Large intestine (tissue), 3 donors: ENCODE measurements at regions not wholly inside any gene's neighbourhood (a gene's known extent, or its start where the extent isn't known, plus 50 kb on each side); places are given as distances from the start of the nearest gene placed in this dataset.

Experiments
- DNase-seq, 2 donors: peaks; one replicate each; pipeline versions ENCODE4 v3.0.0 to v3.0.0-alpha.2; 2013
- H3K27ac ChIP-seq: one replicate; pipeline ENCODE4 v1.5.1; 2013; ENCODE audit warnings: low read length
- H3K27me3 ChIP-seq: 2 replicates; pipeline ENCODE4 v1.6.1; 2013; ENCODE audit warnings: low read length; ENCODE audit not compliant: control insufficient read depth, insufficient read depth
- H3K36me3 ChIP-seq: 2 replicates; pipeline ENCODE4 v1.6.1; 2013; ENCODE audit warnings: low read length; ENCODE audit not compliant: control insufficient read depth, insufficient read depth
- H3K4me1 ChIP-seq: one replicate; pipeline ENCODE4 v1.6.1; 2013; ENCODE audit warnings: low read length; ENCODE audit not compliant: control insufficient read depth, insufficient read depth
- H3K4me3 ChIP-seq: one replicate; pipeline ENCODE4 v1.5.1; 2013; ENCODE audit warnings: low read length
- H3K9me3 ChIP-seq: one replicate; pipeline ENCODE4 v1.6.1; 2013; ENCODE audit warnings: mild to moderate bottlenecking, low read depth, low read length, moderate library complexity; ENCODE audit not compliant: control insufficient read depth
- WGBS: methylation state at CpG from one replicate; pipeline ENCODE4 v1.1.5; 2013; ENCODE audit warnings: low lambda C conversion rate; ENCODE audit not compliant: insufficient coverage; 5-methylcytosine and 5-hydroxymethylcytosine counted together

DNA sequence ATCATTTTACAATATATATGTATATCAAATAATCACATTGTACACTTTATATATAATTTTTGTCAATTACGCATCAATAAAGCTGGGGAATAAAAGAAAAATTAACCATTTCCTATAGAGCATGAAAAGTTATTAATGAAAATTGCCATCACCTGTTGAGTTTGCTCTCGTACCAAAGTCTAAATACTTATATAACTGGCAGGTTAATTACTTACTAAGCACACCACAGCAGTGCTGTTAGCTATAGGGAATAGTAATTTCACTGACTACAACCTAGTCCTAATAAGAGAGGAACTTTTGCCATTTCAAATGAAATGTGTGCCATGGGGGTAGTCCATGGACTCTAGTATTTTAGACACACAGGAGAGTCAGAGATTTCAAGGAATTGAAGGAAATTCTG is 176.9 kb upstream of the COL1A2 start:
- H3K4me3 ChIP-seq, result no peak overlapping the region
- H3K9me3 ChIP-seq, result no peaks in the 10 kb centered on the region
- H3K4me1 ChIP-seq, result peaks cover 18% of the 10 kb centered on the region
- H3K27me3 ChIP-seq, result no peaks in the 10 kb centered on the region
- peak overlapping the region; percentile 44 for H3K27ac ChIP-seq
- H3K36me3 ChIP-seq, result no peaks in the 10 kb centered on the region
- WGBS, result 40% methylated on average over 1 of the region's 2 CpGs
- peak in 1 of 2 donors; percentile 66 for DNase-seq

DNA sequence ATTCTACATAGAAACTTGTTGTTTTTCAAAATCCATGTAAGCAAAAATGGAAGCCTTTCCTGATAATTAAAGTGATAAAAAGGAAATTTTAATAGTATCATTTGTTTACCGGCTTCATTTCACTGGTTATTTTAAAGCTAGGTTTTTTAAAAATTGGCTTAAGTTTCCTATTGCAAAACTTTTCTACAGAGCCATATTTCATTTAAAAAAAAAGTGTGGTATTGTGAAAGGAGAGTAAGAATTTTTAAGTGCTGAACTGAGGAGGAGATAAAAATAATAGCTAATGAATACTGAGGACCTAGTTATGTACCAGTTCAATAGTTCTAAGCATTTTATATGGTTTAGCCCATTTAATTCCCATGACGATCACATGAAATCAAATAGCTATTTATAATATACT is 172.2 kb upstream of the COL1A2 start:
- peaks cover 6% of the 10 kb centered on the region for H3K4me1 ChIP-seq
- whole genome bisulfite sequencing, result 100% methylated on average over 2 of the region's 2 CpGs
- no peak overlapping the region for H3K4me3 ChIP-seq
- no peak for DNase-seq
- H3K27me3 ChIP-seq, result no peaks in the 10 kb centered on the region
- H3K27ac ChIP-seq, result no peak overlapping the region
- H3K36me3 ChIP-seq, result no peaks in the 10 kb centered on the region
- H3K9me3 ChIP-seq, result no peaks in the 10 kb centered on the region

- no peaks in the 10 kb centered on the region for H3K27me3 ChIP-seq
- H3K27ac ChIP-seq, result no peak overlapping the region
- DNase-seq, result peak in 1 of 2 donors; percentile 17
- H3K36me3 ChIP-seq, result no peaks in the 10 kb centered on the region
- peaks cover 4% of the 10 kb centered on the region for H3K4me1 ChIP-seq
- no peaks in the 10 kb centered on the region for H3K9me3 ChIP-seq
- no peak overlapping the region for H3K4me3 ChIP-seq
- whole genome bisulfite sequencing, result no CpG with 5 or more reads among the region's 6 CpGs
These were observed 171.2 kb upstream of the COL1A2 start for GRCh38 chr7:94223375-94224084.

DNA sequence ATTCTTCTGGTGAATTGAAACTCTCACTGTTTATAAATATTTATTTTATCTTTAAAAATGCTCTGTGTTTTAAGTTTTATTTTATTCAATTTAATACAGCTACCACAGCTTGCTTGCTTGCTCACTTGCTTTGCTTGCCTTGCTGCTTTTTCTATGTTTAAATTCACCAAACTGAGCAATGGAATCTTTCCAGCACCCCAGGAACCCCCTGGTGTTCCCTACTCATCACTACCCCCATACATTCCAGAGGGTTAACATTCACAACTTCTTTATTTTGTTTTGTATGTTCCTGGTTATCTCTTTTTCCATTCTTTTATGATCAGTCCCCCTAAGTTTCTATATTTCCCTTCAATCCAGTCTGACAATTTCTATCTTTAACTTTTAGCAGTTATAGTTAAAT is 166.5 kb upstream of the COL1A2 start:
- no peak for DNase-seq
- no peaks in the 10 kb centered on the region for H3K36me3 ChIP-seq
- no peaks in the 10 kb centered on the region for H3K9me3 ChIP-seq
- H3K4me3 ChIP-seq, result no peak overlapping the region
- no peak overlapping the region for H3K27ac ChIP-seq
- no peaks in the 10 kb centered on the region for H3K27me3 ChIP-seq
- H3K4me1 ChIP-seq, result no peaks in the 10 kb centered on the region

DNA sequence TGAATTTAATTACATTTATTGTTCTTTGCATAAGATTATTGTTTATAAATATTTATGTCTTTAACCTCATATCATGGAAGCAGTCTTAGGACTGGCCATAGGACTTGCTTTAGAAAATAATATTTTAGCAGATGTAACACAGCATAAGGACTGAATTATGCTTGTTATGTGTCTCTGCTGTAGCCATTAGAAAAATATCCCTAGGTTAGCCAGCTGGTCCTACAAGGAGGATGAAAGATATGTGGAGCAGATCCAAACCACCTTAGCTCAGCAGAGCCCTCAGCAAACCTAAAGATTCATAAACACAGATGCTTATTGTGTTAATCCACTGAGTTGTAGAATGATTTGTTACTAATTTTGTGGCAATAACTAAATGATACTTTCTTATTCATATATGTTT is 166.0 kb upstream of the COL1A2 start:
- no peak overlapping the region for H3K4me3 ChIP-seq
- no peaks in the 10 kb centered on the region for H3K27me3 ChIP-seq
- no peaks in the 10 kb centered on the region for H3K4me1 ChIP-seq
- DNase-seq, result no peak
- H3K9me3 ChIP-seq, result no peaks in the 10 kb centered on the region
- no peaks in the 10 kb centered on the region for H3K36me3 ChIP-seq
- H3K27ac ChIP-seq, result no peak overlapping the region

GRCh38 chr7:94231305-94231704 is 163.4 kb upstream of the COL1A2 start:
- WGBS, result 100% methylated on average over 1 of the region's 2 CpGs
- DNase-seq, result no peak
- no peak overlapping the region for H3K4me3 ChIP-seq
- no peaks in the 10 kb centered on the region for H3K27me3 ChIP-seq
- no peaks in the 10 kb centered on the region for H3K36me3 ChIP-seq
- H3K27ac ChIP-seq, result no peak overlapping the region
- H3K4me1 ChIP-seq, result no peaks in the 10 kb centered on the region
- H3K9me3 ChIP-seq, result no peaks in the 10 kb centered on the region

GRCh38 chr7:94236960-94237359 is 157.7 kb upstream of the COL1A2 start:
- no peaks in the 10 kb centered on the region for H3K9me3 ChIP-seq
- H3K4me1 ChIP-seq, result no peaks in the 10 kb centered on the region
- no peaks in the 10 kb centered on the region for H3K36me3 ChIP-seq
- no CpG with 5 or more reads among the region's 2 CpGs for WGBS
- no peak overlapping the region for H3K4me3 ChIP-seq
- no peaks in the 10 kb centered on the region for H3K27me3 ChIP-seq
- no peak overlapping the region for H3K27ac ChIP-seq
- DNase-seq, result no peak

DNA sequence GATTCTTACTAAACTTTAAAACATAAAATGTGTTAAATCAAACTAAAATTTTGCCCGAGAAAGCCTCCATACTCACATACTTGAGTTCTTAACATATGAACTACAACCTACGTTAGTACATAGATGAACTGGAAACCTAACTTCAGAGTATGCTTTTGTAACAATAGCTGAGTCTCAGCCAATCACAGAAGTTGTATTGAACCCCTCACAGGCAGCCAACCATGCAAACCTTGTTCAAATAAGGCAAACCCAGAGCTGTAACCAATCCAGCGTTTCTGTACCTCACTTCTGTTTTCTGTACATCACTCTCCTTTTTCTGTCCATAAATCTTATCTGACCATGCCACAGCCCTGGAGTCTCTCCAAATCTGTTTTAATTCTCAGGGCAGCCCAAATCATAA is 157.3 kb upstream of the COL1A2 start:
- H3K4me3 ChIP-seq, result no peak overlapping the region
- no peaks in the 10 kb centered on the region for H3K4me1 ChIP-seq
- no peaks in the 10 kb centered on the region for H3K27me3 ChIP-seq
- H3K36me3 ChIP-seq, result no peaks in the 10 kb centered on the region
- no peaks in the 10 kb centered on the region for H3K9me3 ChIP-seq
- no peak for DNase-seq
- WGBS, result no CpG with 5 or more reads among the region's 3 CpGs
- H3K27ac ChIP-seq, result no peak overlapping the region

- DNase-seq, result no peak
- H3K4me1 ChIP-seq, result no peaks in the 10 kb centered on the region
- H3K9me3 ChIP-seq, result no peaks in the 10 kb centered on the region
- H3K4me3 ChIP-seq, result no peak overlapping the region
- no peak overlapping the region for H3K27ac ChIP-seq
- no peaks in the 10 kb centered on the region for H3K36me3 ChIP-seq
- whole genome bisulfite sequencing, result 71% methylated on average over 1 of the region's 4 CpGs
- no peaks in the 10 kb centered on the region for H3K27me3 ChIP-seq
These were observed 154.9 kb upstream of the COL1A2 start for GRCh38 chr7:94239661-94240234.

- 88% methylated on average over 3 of the region's 6 CpGs for WGBS
These were observed 153.8 kb upstream of the COL1A2 start for GRCh38 chr7:94240902-94241301.

GRCh38 chr7:94241402-94241925 is 153.2 kb upstream of the COL1A2 start:
- Histone ChIP-seq H3K27ac (no peak overlapping the region), H3K4me3 (no peak overlapping the region), H3K4me1 (no peaks in the 10 kb centered on the region), H3K27me3 (no peaks in the 10 kb centered on the region), H3K36me3 (no peaks in the 10 kb centered on the region), H3K9me3 (no peaks in the 10 kb centered on the region)
- DNase-seq, result no peak
- WGBS, result 79% methylated on average over 2 of the region's 3 CpGs

More at GRCh38 chr7:94240902-94241301, 153.8 kb upstream of the COL1A2 start:
- no peak overlapping the region for H3K27ac ChIP-seq
- H3K9me3 ChIP-seq, result no peaks in the 10 kb centered on the region
- H3K36me3 ChIP-seq, result no peaks in the 10 kb centered on the region
- H3K4me1 ChIP-seq, result no peaks in the 10 kb centered on the region
- no peak overlapping the region for H3K4me3 ChIP-seq
- DNase-seq, result no peak
- H3K27me3 ChIP-seq, result no peaks in the 10 kb centered on the region
